HepG2 (cell line): ENCODE measurements at regions not wholly inside any gene's neighbourhood (a gene's known extent, or its start where the extent isn't known, plus 50 kb on each side); places are given as distances from the start of the nearest gene placed in this dataset.

Experiments used
- CENPT ChIP-seq: sonication (generic); formaldehyde crosslinking; IDR thresholded peaks from 2 replicates; pipeline ENCODE4 v1.8.0; 2022; ENCODE audit warnings: low read depth, mild to moderate bottlenecking, moderate library complexity, missing genetic modification reagents
- EZH2 ChIP-seq: conservative IDR thresholded peaks from 2 replicates; pipeline ENCODE4 v1.6.1; 2012; ENCODE audit warnings: mild to moderate bottlenecking, low read depth, low read length, moderate library complexity
- GABPA ChIP-seq, 2 experiments: IDR thresholded peaks; 2 replicates each; pipeline ENCODE4 v1.6.1; 2011 to 2016; ENCODE audit warnings: low read depth in 2 of 2, low read length in 1 of 2, missing biosample characterization in 1 of 2, missing genetic modification characterization in 1 of 2
- IKZF1 ChIP-seq: fragments of 450-650 bp; IDR thresholded peaks from 2 replicates; pipeline ENCODE4 v1.7.1; 2016
- JUNB ChIP-seq: sonication (generic); formaldehyde crosslinking; IDR thresholded peaks from 2 replicates; pipeline ENCODE4 v1.8.0; 2022; ENCODE audit warnings: missing genetic modification reagents, mild to moderate bottlenecking, borderline replicate concordance
- KDM3A ChIP-seq: IDR thresholded peaks from 2 replicates; pipeline ENCODE4 v1.6.1; 2018; ENCODE audit warnings: low read depth, missing compliant biosample characterization
- RBM39 ChIP-seq: fragments of 200-400 bp; formaldehyde crosslinking; IDR thresholded peaks from one replicate; pipeline ENCODE4 v1.6.1; 2018; ENCODE audit warnings: antibody characterized with exemption, mild to moderate bottlenecking, low read depth, low read length; ENCODE audit not compliant: poor library complexity, severe bottlenecking
- SCMH1 ChIP-seq: sonication (generic); formaldehyde crosslinking; IDR thresholded peaks from 2 replicates; pipeline ENCODE4 v1.9.0; 2021; ENCODE audit warnings: missing genetic modification reagents, mild to moderate bottlenecking, borderline replicate concordance
- SIX1 ChIP-seq: sonication (generic); formaldehyde crosslinking; IDR thresholded peaks from 2 replicates; pipeline ENCODE4 v1.4.0; 2020; ENCODE audit warnings: missing genetic modification reagents, borderline replicate concordance
- SNAI1 ChIP-seq: sonication (generic); formaldehyde crosslinking; IDR thresholded peaks from 2 replicates; pipeline ENCODE4 v1.5.0; 2020; ENCODE audit warnings: mild to moderate bottlenecking, missing genetic modification reagents, borderline replicate concordance
- SRSF4 ChIP-seq: fragments of 200-400 bp; formaldehyde crosslinking; IDR thresholded peaks from one replicate; pipeline ENCODE4 v1.6.1; 2018; ENCODE audit warnings: mild to moderate bottlenecking, low read depth, low read length, moderate library complexity; ENCODE audit not compliant: poor library complexity, severe bottlenecking
- TRIM24 ChIP-seq: sonication (generic); formaldehyde crosslinking; IDR thresholded peaks from 2 replicates; pipeline ENCODE4 v1.8.0; 2022; ENCODE audit warnings: mild to moderate bottlenecking, missing genetic modification reagents
- ZFP36L1 ChIP-seq: sonication (generic); formaldehyde crosslinking; IDR thresholded peaks from 2 replicates; pipeline ENCODE4 v1.8.0; 2022; ENCODE audit warnings: mild to moderate bottlenecking, missing genetic modification reagents, moderate library complexity
- ZFX ChIP-seq: sonication (generic); formaldehyde crosslinking; IDR thresholded peaks from 2 replicates; pipeline ENCODE4 v1.4.0; 2020; ENCODE audit warnings: mild to moderate bottlenecking, low read depth, missing genetic modification reagents, moderate library complexity
- ZNF121 ChIP-seq: sonication (generic); formaldehyde crosslinking; IDR thresholded peaks from 2 replicates; pipeline ENCODE4 v1.5.0; 2020; ENCODE audit warnings: mild to moderate bottlenecking, missing genetic modification reagents
- ZNF251 ChIP-seq: sonication (generic); formaldehyde crosslinking; IDR thresholded peaks from 2 replicates; pipeline ENCODE4 v1.9.0; 2021; ENCODE audit warnings: mild to moderate bottlenecking, missing genetic modification reagents
- ZNF431 ChIP-seq: sonication (generic); formaldehyde crosslinking; IDR thresholded peaks from 2 replicates; pipeline ENCODE4 v1.9.0; 2022; ENCODE audit warnings: missing genetic modification reagents, low read depth, mild to moderate bottlenecking, borderline replicate concordance
- TF ChIP-seq, protein P1 (sequence below): sonication (generic); formaldehyde crosslinking; IDR thresholded peaks from 2 replicates; pipeline ENCODE4 v1.8.0; 2022; ENCODE audit warnings: low read depth, missing genetic modification reagents
- TF ChIP-seq, protein P2 (sequence below): sonication (generic); formaldehyde crosslinking; IDR thresholded peaks from 2 replicates; pipeline ENCODE4 v1.4.0; 2020; ENCODE audit warnings: missing genetic modification reagents, borderline replicate concordance
- TF ChIP-seq, protein P3 (sequence below): sonication (generic); formaldehyde crosslinking; IDR thresholded peaks from 2 replicates; pipeline ENCODE4 v1.4.0; 2020; ENCODE audit warnings: mild to moderate bottlenecking, missing genetic modification reagents
- TF ChIP-seq, protein P4 (sequence below): sonication (generic); formaldehyde crosslinking; IDR thresholded peaks from 2 replicates; pipeline ENCODE4 v1.4.0; 2020; ENCODE audit warnings: mild to moderate bottlenecking, missing genetic modification reagents

DNA sequence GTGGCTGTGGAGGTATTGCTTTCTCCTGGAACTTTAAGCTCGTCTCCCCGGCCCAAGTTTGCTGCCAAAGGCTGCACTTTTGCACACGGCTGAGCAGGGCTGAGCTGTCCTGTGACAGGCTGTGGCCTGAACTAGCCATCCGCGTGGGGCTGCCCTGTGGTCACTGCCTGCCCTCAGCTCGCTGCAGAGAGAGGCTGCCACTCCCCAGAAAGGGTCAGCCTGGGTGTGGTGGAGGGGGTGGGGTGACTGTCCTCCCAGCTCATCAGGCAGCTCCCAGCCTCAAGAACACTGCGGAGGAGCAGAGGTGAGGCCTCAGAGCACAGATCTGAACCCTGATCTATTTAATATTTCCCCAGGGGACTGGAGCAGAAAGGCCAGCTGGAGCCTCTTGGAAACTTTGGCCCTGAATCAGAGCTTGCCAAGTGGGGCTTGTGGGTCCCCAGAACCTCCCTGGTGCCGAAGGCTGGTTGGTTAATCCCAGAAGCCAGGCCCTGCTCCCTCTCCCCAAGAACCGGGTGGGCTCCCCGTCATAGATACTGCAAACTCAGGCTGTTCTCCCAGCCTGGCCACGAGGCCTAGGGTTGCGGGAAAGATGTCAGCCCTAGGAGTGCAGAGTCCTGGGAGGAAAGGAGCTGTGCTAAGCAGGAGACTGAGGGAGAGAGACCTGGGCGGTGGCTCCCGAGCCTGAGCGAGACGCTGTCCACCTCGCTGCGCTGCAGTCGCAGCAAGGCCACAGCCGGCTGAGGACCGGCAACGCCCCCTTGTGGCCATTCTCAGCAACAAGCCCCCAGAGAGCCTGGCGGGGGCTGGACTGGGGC, 125.1 kb upstream of the IPO9 start (continued):
- no peak for TF ChIP-seq ZNF431 (CRISPR knock-in tag)
- TF ChIP-seq IKZF1 = no peak
- TF ChIP-seq SRSF4 = no peak
- no peak for TF ChIP-seq SNAI1
- no peak for TF ChIP-seq ZNF121 (CRISPR knock-in tag)
- TF ChIP-seq CENPT = no peak
- TF ChIP-seq, protein P1, sequence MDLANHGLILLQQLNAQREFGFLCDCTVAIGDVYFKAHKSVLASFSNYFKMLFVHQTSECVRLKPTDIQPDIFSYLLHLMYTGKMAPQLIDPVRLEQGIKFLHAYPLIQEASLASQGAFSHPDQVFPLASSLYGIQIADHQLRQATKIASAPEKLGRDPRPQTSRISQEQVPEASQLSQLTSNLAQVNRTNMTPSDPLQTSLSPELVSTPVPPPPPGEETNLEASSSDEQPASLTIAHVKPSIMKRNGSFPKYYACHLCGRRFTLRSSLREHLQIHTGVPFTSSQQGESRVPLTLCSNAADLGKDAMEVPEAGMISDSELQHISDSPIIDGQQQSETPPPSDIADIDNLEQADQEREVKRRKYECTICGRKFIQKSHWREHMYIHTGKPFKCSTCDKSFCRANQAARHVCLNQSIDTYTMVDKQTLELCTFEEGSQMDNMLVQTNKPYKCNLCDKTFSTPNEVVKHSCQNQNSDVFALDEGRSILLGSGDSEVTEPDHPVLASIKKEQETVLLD (CRISPR knock-in tag) = no peak
- no peak for TF ChIP-seq KDM3A
- TF ChIP-seq, protein P2, sequence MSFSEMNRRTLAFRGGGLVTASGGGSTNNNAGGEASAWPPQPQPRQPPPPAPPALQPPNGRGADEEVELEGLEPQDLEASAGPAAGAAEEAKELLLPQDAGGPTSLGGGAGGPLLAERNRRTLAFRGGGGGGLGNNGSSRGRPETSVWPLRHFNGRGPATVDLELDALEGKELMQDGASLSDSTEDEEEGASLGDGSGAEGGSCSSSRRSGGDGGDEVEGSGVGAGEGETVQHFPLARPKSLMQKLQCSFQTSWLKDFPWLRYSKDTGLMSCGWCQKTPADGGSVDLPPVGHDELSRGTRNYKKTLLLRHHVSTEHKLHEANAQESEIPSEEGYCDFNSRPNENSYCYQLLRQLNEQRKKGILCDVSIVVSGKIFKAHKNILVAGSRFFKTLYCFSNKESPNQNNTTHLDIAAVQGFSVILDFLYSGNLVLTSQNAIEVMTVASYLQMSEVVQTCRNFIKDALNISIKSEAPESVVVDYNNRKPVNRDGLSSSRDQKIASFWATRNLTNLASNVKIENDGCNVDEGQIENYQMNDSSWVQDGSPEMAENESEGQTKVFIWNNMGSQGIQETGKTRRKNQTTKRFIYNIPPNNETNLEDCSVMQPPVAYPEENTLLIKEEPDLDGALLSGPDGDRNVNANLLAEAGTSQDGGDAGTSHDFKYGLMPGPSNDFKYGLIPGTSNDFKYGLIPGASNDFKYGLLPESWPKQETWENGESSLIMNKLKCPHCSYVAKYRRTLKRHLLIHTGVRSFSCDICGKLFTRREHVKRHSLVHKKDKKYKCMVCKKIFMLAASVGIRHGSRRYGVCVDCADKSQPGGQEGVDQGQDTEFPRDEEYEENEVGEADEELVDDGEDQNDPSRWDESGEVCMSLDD (CRISPR knock-in tag) = no peak
- TF ChIP-seq RBM39 = no peak
- no peak for TF ChIP-seq JUNB (CRISPR knock-in tag)
- TF ChIP-seq SIX1 = no peak
- TF ChIP-seq EZH2 = 0 out of 2 replicates have a peak, but pooled peaks have one; percentile 47
- TF ChIP-seq, protein P3, sequence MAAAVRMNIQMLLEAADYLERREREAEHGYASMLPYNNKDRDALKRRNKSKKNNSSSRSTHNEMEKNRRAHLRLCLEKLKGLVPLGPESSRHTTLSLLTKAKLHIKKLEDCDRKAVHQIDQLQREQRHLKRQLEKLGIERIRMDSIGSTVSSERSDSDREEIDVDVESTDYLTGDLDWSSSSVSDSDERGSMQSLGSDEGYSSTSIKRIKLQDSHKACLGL (CRISPR knock-in tag) = no peak
- no peak for TF ChIP-seq ZNF251 (CRISPR knock-in tag)
- no peak for TF ChIP-seq SCMH1
- TF ChIP-seq GABPA (IDR thresholded peaks at IDR 0.05; ENCODE audit: low read depth, low read length) = no peak
- TF ChIP-seq GABPA (CRISPR knock-in tag; IDR thresholded peaks at IDR 0.05; ENCODE audit: low read depth) = no peak
- TF ChIP-seq TRIM24 = no peak
- TF ChIP-seq ZFP36L1 = no peak
- TF ChIP-seq, protein P4, sequence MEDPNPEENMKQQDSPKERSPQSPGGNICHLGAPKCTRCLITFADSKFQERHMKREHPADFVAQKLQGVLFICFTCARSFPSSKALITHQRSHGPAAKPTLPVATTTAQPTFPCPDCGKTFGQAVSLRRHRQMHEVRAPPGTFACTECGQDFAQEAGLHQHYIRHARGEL (CRISPR knock-in tag) = no peak; the same call in 1 of the 2 replicates
- TF ChIP-seq ZFX = peak; percentile 50; the same call in 1 of the 2 replicates
